ENCODE measurements at regions not wholly inside any gene's neighbourhood (a gene's known extent, or its start where the extent isn't known, plus 50 kb on each side); places are given as distances from the start of the nearest gene placed in this dataset.
"Not testable (repeated sequence)": the region's sequence is repeated elsewhere in the genome, so short reads cannot be mapped to it uniquely, and the experiment has no call there.

- intact Hi-C loops (cut with micrococcal nuclease), result no loop called here
Observed at GRCh38 chr7:69438584-69439412, 159.5 kb upstream of the AUTS2 start.

- intact Hi-C loops (cut with micrococcal nuclease), result no loop called here
Observed at GRCh38 chr7:69439636-69440325, 158.5 kb upstream of the AUTS2 start.

GRCh38 chr7:69440976-69441375, 157.3 kb upstream of the AUTS2 start:
- intact Hi-C loops (cut with micrococcal nuclease), result no loop called here

- intact Hi-C loops (cut with micrococcal nuclease), result no loop called here
Observed at GRCh38 chr7:69443136-69443535, 155.1 kb upstream of the AUTS2 start.

- intact Hi-C loops (cut with micrococcal nuclease), result no loop called here
Observed at GRCh38 chr7:69445541-69445940, 152.7 kb upstream of the AUTS2 start.

- intact Hi-C loops (cut with micrococcal nuclease), result not testable (repeated sequence)
Observed at GRCh38 chr7:69446213-69446612, 152.1 kb upstream of the AUTS2 start.

- intact Hi-C loops (cut with micrococcal nuclease), result no loop called here
Observed at GRCh38 chr7:69448071-69448470, 150.2 kb upstream of the AUTS2 start.

GRCh38 chr7:69450456-69450855, 147.8 kb upstream of the AUTS2 start:
- intact Hi-C loops (cut with micrococcal nuclease), result no loop called here

- intact Hi-C loops (cut with micrococcal nuclease), result no loop called here
Observed at GRCh38 chr7:69451715-69452114, 146.6 kb upstream of the AUTS2 start.

- intact Hi-C loops (cut with micrococcal nuclease), result no loop called here
Observed at GRCh38 chr7:69452797-69453196, 145.5 kb upstream of the AUTS2 start.

- intact Hi-C loops (cut with micrococcal nuclease), result no loop called here
Observed at GRCh38 chr7:69457595-69458504, 140.4 kb upstream of the AUTS2 start.

- intact Hi-C loops (cut with micrococcal nuclease), result no loop called here
Observed at GRCh38 chr7:69464035-69464434, 134.2 kb upstream of the AUTS2 start.

GRCh38 chr7:69465262-69465661, 133.0 kb upstream of the AUTS2 start:
- intact Hi-C loops (cut with micrococcal nuclease), result no loop called here

- intact Hi-C loops (cut with micrococcal nuclease), result no loop called here
Observed at GRCh38 chr7:69467826-69468225, 130.4 kb upstream of the AUTS2 start.

GRCh38 chr7:69476416-69476815, 121.9 kb upstream of the AUTS2 start:
- intact Hi-C loops (cut with micrococcal nuclease), result no loop called here

GRCh38 chr7:69482676-69483075, 115.6 kb upstream of the AUTS2 start:
- intact Hi-C loops (cut with micrococcal nuclease), result no loop called here

- intact Hi-C loops (cut with micrococcal nuclease), result no loop called here
Observed at GRCh38 chr7:69489533-69489932, 108.7 kb upstream of the AUTS2 start.

- intact Hi-C loops (cut with micrococcal nuclease), result no loop called here
Observed at GRCh38 chr7:69498671-69499070, 99.6 kb upstream of the AUTS2 start.

- intact Hi-C loops (cut with micrococcal nuclease), result no loop called here
Observed at GRCh38 chr7:69502358-69502757, 95.9 kb upstream of the AUTS2 start.

GRCh38 chr7:69504733-69505420, 93.4 kb upstream of the AUTS2 start:
- intact Hi-C loops (cut with micrococcal nuclease), result no loop called here

GRCh38 chr7:69508736-69509135, 89.5 kb upstream of the AUTS2 start:
- intact Hi-C loops (cut with micrococcal nuclease), result no loop called here

Measured in T-helper 2 cell treated with Interferon-gamma antibody and Interleukin-4, amounts not matched to agents 100 ng/mL and 5 ng/mL, for 36 hours (primary cell).